Stimulated activated naive CD4-positive, alpha-beta T cell treated with Interleukin-2 at 50 U/mL for 16 hours (primary cell): ENCODE measurements at regions not wholly inside any gene's neighbourhood (a gene's known extent, or its start where the extent isn't known, plus 50 kb on each side); places are given as distances from the start of the nearest gene placed in this dataset.

Source experiments
- DNase-seq: peaks from one replicate; lab custom pipeline; 2025; lab: John Stamatoyannopoulos, UW

GRCh38 chr2:189267925-189268579 lies 88.5 kb upstream of the COL5A2 start:
- no peak for DNase-seq

- DNase-seq: no peak
These were observed 89.2 kb upstream of the COL5A2 start for GRCh38 chr2:189268763-189269162.

- no peak for DNase-seq
These were observed 94.2 kb upstream of the COL5A2 start for GRCh38 chr2:189273734-189274133.

DNA sequence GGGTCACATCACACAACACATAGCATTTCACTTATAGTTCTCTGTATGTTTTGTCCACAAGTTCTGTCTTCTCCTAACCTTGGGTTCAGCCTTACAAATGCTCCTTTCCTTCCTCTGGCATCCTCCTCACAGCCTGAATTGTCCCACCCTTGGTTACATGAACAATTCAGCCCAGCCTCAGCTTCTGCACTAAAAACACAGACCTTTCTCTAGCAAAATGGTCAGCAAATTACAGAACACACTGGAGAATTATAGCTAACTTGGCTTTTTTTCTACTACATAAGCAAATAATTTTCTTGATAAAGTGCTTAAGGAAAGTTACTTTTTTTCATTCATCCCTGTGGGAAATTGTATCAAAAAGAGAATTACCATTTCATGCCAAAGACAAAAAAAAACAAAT lies 94.8 kb upstream of the COL5A2 start:
- no peak for DNase-seq

GRCh38 chr2:189276277-189276676 lies 96.7 kb upstream of the COL5A2 start:
- DNase-seq: no peak

DNA sequence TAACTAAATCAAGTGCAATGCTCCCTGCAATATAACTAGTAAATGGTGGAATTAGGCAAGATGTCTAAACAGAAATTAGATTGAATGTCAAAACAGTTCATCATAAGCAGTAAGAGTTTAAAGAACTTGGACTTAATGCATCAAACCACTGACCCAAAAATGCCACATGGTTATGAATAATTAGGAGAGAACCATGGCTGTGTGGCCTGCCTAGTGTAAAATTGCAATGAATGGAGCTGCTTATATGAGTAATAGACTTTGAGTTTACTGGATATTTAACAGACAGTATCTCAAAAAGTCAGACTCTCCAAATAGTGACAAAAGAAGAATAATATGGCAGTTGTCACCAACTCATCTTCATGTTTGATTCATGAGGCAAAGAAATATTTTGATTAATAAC lies 101.6 kb upstream of the COL5A2 start:
- DNase-seq: no peak

DNA sequence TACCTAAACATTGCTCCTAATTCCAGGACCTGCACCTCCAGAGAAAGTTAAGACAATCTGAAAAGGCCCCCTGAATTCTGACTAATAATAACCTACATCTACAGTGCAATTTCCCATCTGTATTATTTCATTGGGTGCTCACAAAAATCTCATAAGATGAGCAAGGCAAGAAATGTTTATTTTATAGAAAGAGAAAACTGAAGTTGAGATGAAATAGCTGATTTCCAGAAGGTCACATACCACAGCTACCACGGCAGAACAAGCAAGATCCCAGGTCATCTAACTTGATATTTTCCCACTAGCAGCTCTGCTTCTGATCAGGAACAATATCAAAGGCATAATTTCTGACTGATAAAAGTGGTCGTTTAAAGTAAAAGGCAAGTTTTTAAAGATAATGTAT lies 105.8 kb upstream of the COL5A2 start:
- DNase-seq: no peak

DNA sequence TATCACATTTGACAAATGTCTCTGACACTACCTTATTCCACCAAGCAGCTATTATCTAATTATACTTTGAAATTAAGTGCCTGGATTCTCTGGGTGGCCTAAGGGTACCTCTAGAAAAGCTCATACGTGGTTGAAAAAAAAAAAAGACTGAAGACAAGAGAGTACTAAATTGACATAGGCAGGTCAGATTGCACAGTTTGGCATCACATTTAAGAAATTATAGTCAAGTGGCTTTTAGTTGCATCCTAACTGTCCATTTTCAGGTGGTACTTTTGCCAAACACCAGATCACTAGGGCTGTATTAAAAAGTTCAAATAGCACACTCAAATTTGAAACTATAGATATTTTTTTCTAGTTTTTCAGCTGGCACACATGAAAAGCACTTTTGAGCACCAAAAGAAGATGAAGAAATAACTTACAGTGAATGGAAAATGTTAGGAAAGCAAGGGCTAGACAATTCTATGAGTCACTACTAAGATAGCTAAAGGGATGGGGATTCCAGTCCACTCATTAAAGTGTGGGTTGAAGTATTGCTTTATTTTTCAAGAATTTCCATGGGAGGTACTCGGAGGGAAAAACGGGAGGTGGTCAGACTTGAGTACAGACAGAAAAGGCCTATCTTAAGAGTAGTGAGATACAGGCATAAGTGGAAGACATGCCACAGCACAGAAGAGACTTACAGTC lies 106.5 kb upstream of the COL5A2 start:
- DNase-seq: no peak

DNA sequence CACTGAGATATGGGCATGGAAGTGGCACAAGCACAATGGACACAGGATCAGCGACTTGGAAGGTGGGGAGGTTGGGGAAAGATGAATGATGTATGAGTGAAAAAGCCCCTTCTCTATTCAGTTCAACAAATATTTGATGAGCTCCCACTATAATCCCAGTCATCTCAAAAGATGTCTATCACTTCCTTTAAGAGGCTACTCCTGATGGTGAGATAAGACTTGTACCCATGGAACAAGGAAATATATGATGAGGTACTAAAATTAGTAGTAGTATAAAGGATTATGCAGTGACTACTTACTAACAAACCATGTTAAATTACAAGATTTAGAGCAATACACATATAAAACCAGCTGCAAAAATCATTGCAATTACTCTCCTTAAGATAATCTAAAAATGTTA lies 107.8 kb upstream of the COL5A2 start:
- DNase-seq: no peak

GRCh38 chr2:189287982-189288521 lies 108.5 kb upstream of the COL5A2 start:
- DNase-seq: no peak

DNA sequence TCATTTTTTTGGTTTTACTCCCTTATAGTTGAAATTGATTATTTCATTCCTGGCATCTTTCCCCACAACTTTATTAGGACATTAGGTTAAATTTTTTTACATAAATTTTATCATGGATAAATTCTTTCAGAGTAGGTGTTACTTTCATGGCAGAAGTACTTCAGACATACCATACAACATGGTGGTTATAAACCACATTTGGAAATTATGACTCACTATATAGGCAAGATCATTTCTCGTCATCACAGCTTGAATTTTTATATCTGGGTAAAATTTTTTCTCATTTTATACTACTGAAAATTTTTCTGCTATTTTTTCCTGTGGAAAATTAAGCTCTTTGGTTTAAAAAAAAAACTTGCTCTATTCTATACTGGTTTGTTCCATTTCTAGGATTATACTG lies 111.9 kb upstream of the COL5A2 start:
- no peak for DNase-seq

DNA sequence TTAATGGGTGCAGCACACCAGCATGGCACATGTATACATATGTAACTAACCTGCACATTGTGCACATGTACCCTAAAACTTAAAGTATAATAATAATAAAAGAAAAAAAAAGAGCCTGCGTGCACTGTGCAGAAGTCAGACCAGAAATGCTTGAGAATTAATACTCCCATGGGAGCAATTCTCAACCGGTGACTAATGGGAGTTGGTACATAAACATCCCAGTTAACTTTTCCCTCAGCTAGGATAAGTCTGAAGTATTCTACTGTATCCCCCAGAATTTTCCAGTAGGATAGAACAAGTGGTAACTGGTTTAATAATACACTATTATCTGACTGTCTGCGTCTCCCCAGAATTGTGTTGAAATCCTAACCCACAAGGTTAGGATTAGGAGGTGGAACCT lies 113.6 kb upstream of the COL5A2 start:
- no peak for DNase-seq

DNA sequence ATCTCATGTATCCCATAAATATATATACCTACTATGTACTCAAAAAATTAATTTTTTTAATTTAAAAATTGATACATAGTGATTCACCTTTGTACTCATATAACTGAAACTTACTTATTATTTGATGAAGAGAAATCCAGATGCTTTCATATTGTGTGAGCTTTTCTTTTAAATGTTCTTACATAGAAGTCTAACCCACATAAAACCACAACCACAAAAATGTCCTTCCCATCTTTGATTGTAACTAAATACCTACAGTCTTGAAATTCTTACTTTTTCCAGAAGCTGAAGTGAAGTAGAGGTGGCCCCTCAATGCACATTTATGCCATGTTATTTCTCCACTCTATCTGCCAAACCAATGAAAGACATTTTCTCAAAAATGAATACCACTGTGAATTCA lies 117.9 kb upstream of the COL5A2 start:
- no peak for DNase-seq

GRCh38 chr2:189298038-189298437 lies 118.5 kb upstream of the COL5A2 start:
- DNase-seq: no peak

GRCh38 chr2:189298481-189298880 lies 118.9 kb upstream of the COL5A2 start:
- DNase-seq: no peak

DNA sequence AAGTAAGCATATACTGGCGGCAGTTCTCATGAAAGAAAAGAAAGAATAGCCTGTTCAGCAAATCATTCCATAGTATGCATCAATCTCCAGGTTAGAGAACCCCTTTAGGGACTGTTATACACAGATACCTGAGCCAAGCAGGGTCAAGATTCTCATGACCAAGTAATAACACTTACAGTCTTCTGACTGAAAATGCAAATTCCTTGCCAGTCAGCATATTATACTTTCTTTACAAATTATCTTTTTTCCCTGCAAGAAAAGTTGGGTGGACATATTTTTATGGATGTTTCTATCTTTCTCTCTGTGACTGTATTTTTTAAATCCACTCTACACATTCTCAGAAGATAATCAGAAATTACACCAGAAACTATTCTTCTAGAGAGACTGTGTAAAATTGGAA lies 120.4 kb upstream of the COL5A2 start:
- no peak for DNase-seq

GRCh38 chr2:189300916-189301315 lies 121.4 kb upstream of the COL5A2 start:
- DNase-seq: peak; percentile 6

GRCh38 chr2:189302274-189302948 lies 122.8 kb upstream of the COL5A2 start:
- no peak for DNase-seq

GRCh38 chr2:189304360-189304759 lies 124.8 kb upstream of the COL5A2 start:
- peak; percentile 20 for DNase-seq

DNA sequence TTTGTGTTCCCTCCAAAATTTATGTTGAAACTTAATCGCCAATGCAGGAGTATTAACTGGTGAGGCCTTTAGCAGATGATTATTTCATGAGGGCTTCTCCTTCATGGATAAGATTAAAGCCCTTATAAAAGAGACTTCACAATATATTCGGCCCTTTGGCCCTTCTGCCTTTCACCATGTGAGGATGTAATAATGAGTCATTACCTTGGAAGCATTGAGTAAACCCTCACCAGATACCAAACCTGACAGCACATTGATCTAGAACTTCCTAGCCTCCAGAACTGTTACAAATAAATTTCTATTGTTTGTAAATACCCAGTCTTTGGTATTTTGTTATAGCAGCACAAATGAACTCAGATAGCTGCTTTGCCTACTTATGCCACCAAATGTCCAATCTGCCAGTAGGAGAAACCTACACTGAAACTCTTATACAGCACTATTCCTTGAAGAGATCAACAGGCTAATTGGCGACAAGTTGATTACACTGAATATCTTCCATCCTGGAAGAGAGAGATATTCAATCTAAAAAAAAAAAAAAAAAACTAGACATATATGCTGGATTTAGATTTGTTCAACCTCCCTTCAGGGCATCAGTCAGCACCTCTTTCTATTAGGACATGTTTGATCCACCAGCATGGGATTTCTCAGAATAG lies 125.9 kb upstream of the COL5A2 start:
- no peak for DNase-seq

DNA sequence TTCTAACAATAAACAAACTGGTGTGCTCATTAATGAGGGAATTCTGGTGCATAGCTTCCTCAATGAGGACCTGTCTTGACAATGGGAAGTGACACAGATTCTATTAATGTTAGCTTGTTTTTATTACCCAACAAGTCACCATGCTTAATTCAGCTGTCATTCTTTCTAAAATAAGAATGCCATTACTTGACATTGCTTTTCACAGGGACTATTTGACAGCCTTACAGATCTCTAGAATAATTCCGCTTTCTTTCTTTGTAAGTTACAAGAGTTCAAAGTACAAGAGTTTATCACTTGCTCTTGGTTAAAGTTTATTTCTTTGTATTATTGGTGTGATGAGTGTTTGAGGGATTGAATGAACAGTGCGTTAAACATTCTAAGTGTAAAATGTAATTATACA lies 127.0 kb upstream of the COL5A2 start:
- no peak for DNase-seq

DNA sequence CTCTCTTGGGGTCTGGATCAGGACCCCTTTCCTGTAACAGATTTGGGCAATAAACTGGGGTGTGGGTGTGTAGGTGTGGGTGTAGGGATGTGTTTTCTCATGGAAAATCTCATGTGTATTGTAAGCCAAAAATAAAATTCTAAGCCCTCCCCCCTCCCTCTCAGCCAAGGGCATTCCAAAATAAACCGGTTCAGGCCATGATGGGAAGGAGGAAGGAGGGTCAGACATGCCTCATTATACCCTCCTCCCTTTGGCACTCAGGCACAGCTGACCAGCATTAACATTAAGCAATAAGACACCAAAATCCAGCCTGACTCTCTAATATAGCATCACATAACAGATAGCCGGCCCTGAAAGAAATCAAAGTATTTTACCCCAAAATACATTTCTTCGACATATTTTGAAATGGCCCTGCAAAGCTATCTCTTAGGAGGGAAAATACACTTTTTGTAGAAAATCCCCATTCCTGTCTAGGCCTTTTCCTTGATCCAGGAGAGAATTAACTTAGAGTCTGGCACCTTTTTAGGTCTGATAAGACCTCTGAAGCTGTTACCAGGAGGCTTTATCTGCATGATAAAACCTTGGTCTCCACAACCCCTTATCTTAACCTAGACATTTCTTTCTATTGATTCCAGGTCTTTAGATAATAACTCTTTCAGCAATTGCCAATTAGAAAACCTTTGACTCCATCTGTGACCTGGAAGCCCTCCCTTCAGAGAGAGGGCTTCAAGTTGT lies 128.7 kb upstream of the COL5A2 start:
- DNase-seq: no peak
